T47D (cell line): ENCODE measurements at regions not wholly inside any gene's neighbourhood (a gene's known extent, or its start where the extent isn't known, plus 50 kb on each side); places are given as distances from the start of the nearest gene placed in this dataset.
A peak's percentile ranks its signal among the peaks of the same experiment; 100 is the strongest.
"Not testable (repeated sequence)": the region's sequence is repeated elsewhere in the genome, so short reads cannot be mapped to it uniquely, and the experiment has no call there.

ENCODE experiments used
- DNase-seq, 2 experiments: peaks; one replicate each; pipeline versions ENCODE4 v3.0.0 to v3.0.0-alpha.2; 2011 to 2012; ENCODE audit warnings: low read depth in 1 of 2, low spot score in 1 of 2
- JUND ChIP-seq: IDR thresholded peaks from 2 replicates; pipeline ENCODE4 v1.6.1; 2012; ENCODE audit warnings: low read depth
- in situ Hi-C: cut with HindIII; loops from 2 replicates; pipeline ENCODE4 v1.10.0; 2016; ENCODE audit warnings: low sequenced_read_pairs, low pct_unique_long_range_greater_than_20kb

DNA sequence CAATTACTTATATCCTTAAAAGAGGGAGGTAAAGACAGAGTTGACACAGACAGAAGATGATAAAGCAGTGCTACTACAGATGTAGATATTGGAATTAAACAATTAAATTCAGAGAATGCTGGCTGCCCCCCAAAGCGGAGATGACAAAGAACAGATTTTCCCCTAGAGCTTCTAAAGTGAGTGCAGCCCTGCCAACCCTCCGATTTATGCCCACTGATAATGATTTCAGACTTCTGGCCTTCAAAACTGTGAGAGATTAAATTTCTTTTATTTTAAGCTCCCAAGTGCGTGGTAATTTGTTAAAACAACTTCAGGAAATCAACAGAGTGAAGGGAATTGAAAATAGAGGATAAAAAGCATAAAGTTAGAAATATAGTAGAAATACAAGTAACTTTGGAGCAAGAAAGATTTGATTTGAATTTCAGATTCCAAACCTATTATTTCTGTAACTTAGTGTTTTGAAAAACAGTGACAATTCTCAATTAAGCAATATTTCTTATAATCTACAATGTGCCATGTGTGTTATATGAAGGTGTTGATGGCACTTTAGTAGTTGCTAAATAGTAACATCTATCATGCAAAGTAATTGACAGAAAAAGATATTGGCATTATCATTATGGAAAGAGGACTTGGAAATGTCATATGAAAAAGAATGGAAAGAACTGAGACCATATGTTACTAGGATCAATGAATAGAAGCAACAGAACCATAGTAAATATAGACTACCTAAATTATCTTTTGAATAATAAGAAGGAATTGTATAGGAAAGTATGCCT is 946.4 kb upstream of the PTPRD start:
- no peak for TF ChIP-seq JUND
- in situ Hi-C loops: no loop called here
- no peak for DNase-seq

DNA sequence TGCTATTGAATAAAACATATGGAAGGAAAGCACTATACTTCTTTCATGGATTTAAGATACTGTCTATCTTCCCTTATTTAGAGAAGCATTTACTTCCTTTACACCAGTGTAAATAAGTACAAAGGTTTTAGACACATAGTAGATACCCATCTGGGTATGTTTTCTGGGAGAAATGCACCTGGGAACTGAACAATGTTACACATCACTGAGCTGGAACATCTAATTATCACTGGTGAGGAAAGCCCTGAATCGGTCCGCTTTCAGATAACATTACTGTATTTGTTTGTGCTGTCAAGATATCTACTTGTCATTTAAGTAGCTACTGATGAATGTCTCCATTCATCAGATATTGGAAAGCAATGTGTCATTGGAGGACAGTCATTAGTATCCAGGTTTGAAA is 964.7 kb upstream of the PTPRD start:
- TF ChIP-seq JUND: no peak
- in situ Hi-C loops: no loop called here
- DNase-seq: no peak

DNA sequence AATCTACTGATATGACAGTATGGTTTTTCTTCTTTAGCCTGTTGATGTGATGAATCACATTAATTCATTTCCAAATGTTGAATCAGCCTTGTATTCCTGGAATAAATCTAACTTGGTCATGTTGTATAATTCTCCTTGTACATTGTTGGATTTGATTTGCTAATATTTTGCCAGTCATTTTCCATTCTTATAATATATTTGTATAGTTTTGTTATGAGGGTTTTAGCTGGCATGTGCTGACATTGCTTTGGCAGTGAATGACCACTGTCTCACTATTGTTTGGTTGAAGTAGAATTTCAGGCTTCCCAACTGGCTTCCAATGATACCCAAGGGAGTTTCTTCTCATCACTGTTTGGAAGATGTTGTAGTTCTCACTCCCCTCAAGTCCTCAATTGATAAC is 983.0 kb upstream of the PTPRD start:
- in situ Hi-C loops: no loop called here
- no peak for TF ChIP-seq JUND
- no peak for DNase-seq

DNA sequence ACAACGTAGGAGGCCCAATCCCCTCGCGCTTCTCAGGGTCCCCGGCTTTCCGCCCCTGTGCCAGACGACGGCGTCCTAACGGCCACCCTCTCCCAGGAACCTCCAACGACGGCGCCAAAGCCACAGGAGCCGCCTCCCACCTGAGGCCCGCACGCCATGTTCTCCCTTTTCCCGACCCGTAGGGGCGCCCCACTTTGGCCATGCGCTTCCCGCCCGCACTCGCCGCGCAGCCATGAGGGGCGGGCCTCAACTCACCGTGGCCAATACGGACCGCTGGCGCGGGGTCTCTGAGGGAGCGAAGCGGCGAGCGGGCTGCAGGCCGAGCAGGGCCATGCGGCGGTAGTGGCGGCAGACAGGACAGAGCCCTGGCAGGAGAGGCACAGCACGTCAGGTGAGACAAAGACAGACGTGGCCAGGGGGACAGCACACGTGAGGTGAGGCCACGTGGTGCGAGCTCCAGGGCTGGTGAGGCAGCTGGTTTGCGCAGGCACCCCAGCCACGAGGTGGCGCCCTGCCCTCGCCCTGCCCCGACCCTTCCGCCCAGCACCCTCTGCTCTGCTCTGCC is 1005.5 kb upstream of the PTPRD start:
- TF ChIP-seq JUND: no peak
- in situ Hi-C loops: no loop called here
- peak in 1 of 2 experiments; percentile 18 for DNase-seq

DNA sequence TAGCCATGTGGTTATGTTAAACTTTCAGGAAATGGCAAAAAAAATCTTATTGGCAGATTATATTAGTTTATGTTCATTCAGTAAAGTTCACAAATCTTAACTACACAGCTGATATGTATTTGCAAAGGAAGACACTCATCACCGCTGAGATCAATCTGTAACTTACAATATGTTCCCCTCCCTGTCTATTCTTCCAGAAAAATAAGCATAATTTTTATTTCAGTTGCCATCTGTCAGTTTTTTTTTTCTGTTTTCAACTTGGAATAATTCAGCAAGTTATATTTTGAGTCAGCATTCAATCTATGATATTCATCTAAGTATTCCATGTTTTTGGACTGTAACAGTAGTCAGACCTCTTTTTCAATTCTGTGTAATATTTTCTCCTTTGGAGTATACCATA is 1019.9 kb upstream of the PTPRD start:
- in situ Hi-C loops: no loop called here
- TF ChIP-seq JUND: no peak
- DNase-seq: no peak

DNA sequence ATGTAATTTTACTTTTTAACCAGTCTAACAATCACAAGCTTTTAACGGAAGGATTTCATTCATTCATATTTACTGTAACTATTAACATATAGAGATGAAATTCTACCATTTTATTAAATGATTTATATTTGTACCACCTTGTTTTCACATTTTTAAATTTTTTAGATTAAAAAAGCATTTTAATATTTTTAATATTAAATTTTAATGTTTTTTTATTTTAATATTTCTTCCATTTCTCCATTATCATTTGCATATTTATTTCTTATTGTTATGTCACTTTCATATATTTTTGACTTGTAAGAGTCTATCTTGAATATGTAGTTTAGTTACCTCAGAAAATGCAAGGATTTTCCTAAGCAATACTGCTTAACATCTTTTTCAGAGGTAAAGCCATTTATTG is 1034.0 kb upstream of the PTPRD start:
- TF ChIP-seq JUND: no peak
- DNase-seq: no peak
- in situ Hi-C loops: no loop called here

DNA sequence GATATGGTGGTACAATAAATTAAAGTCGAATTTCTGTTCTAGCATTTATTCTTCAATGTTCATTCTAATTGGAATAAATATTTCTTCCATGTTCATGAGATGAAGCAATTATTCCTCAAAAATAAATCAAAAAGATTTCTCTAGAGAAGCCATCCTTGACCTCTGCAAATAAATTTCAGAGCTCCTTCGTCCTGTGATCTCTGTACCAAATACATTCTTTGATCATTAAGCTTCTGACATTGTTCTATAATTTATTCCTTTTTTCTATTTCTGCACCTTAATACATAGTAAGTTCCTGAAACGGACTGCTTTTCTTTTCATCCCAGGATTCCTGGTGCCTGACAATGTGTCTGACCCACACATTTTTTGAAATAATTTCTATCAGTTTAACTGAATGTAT is 1039.3 kb upstream of the TYRP1 start:
- no peak for TF ChIP-seq JUND
- no peak for DNase-seq
- in situ Hi-C loops: no loop called here

DNA sequence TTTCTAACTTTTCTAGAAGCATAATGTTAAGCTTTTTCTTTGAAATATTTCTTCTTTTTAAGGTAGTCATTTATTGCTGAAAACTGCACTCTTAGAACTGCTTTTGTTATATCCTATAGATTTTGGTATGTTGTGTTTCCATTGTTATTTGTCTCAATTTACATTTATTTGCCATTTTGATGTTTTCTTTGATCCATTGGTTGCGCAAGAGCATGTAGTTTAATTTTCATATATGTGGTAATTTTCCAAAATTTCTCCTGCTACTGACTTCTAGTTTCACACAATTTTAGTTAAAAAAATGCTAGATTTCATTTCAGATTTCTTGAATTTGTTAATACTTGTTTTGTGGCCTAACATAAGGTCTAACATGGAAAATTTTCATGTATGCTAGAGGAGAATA is 1029.3 kb upstream of the TYRP1 start:
- TF ChIP-seq JUND: no peak
- no peak for DNase-seq
- in situ Hi-C loops: no loop called here

DNA sequence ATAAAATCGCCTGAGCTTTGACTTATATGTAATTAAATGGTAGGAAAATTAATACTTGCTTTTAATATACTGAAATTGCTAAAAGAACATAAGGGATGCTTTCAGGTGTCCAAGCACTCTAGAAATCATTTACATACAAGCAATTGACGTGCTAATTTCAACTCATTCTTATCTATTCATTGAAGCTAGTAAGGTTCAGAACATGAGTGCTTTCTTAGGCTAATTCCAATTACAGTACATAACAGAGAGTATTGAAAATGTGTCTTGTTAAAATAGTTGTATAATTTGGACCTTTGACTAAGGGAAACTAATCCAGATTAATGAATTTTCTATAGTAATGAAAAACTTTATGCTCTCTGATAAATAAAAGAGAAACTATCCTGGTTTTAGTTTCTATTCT is 1016.4 kb upstream of the TYRP1 start:
- TF ChIP-seq JUND: no peak

DNA sequence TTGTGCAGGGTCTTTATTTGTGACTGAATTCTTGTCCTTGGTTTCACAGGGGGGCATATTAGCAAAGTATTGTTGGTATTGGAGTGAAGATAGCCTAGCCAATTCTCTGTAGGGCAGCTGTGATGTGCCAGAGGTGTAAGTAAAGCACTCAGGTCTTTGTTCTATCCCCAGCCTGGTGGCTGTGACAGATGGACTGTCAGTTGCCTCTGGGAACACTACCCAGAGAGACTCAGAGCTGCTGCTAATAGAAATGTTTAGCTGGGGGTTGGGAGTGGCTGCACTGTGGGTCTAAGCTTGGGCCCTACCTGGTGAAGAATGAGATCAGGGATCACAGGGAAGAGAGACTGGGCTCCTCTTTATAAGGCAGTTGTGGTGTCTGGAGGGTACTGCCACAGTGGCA is 1006.5 kb upstream of the TYRP1 start:
- TF ChIP-seq JUND: no peak
- in situ Hi-C loops: no loop called here
- no peak for DNase-seq

More for the DNA sequence above, 1016.4 kb upstream of the TYRP1 start:
- in situ Hi-C loops: no loop called here
- DNase-seq: no peak

DNA sequence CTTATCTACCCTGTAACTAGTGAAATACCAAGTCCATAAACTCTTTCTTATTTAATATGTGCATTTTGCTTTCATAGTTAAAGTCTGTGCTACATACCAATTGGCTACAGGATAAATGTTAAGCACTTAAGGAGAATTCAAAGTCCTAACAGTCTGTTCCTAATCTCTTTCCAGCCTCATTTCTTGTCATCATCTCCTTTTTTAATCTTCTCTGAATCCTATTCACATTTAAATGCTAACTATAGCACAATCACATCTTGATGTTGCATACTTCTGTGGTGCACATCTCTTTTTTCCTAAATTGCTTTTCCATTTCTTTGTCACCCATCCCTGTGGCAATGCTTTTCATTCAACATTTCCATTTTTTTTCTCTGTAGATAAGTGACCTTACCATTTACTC is 996.1 kb upstream of the TYRP1 start:
- no peak for DNase-seq
- in situ Hi-C loops: no loop called here
- TF ChIP-seq JUND: no peak

DNA sequence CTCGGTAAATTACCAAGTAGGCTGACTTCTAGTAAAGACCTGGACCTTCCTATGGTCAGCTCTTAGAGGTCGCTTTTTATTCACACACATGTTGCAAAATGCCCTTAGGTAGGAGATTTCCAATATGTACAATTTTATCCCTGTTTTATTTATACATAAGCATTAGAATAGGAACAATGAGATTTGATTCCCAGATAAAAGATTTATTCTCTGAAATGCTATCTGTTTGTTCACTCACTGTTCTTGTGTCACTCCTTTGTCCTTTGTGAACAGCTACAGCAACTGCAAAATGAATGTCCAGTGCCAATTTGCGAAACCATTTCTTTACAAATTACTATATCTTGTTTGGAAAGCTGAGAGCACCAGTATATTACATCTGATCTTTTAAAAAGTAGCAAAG is 991.5 kb upstream of the TYRP1 start:
- in situ Hi-C loops: no loop called here
- DNase-seq: no peak
- TF ChIP-seq JUND: no peak

DNA sequence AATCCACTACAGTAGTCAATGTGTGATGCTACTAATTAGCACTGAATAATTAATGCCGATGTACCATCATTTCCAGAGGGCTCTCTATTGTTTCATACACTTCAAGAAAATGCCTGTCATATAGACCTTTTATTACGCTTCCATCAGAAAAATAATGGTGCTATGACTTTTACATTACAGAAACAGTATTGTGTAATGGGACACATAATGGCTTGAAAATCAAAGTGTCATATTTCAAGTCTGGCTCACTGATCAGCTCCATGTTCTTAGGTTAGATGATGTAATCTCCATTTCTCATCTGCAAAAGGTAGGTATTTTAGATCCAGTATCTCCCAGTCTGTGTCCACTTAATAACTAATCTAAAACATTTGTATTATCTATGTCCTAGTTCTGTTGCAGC is 990.6 kb upstream of the TYRP1 start:
- in situ Hi-C loops: no loop called here
- no peak for DNase-seq
- TF ChIP-seq JUND: no peak

DNA sequence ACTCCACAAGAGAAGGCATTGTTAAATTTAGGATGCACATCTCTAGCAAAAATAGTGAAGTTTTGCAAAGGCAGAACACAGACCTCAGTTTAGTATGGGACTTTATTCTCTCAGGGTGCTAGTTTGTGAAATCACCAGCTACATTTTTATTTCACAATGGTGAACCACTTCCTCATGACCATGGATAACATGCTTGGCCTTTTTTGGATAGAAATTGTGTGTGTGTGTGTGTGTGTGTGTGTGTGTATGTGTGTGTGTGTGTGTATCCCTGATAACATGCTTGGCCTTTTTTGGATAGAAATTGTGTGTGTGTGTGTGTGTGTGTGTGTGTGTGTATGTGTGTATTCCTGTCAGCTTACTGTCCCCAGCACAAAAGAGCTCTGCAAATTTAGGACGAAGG is 989.0 kb upstream of the TYRP1 start:
- in situ Hi-C loops, DNase-seq: not testable (repeated sequence)
